ENCODE measurements at regions not wholly inside any gene's neighbourhood (a gene's known extent, or its start where the extent isn't known, plus 50 kb on each side); places are given as distances from the start of the nearest gene placed in this dataset.
"Not testable (repeated sequence)": the region's sequence is repeated elsewhere in the genome, so short reads cannot be mapped to it uniquely, and the experiment has no call there.

- Histone ChIP-seq H3K27ac (ENCODE audit: low read depth, low read length, severe bottlenecking) (no peak overlapping the region), H3K36me3 (ENCODE audit: control insufficient read depth, insufficient read depth, low read length) (no peaks in the 10 kb centered on the region), H3K4me1 (ENCODE audit: control insufficient read depth, insufficient read depth, low read length, poor library complexity, severe bottlenecking) (no peaks in the 10 kb centered on the region), H3K4me3 (ENCODE audit: extremely low read depth, insufficient read depth, low read length, poor library complexity, severe bottlenecking) (no peak overlapping the region), H3K9me3 (ENCODE audit: control insufficient read depth, low read length) (no peaks in the 10 kb centered on the region)
- 48 to 49% methylated on average over 4 to 5 of the region's 5 CpGs for WGBS, 2 experiments (ENCODE audit: insufficient coverage in 2 of 2)
Observed at GRCh38 chr4:44988011-44988410, 261.7 kb upstream of the GNPDA2 start.

DNA sequence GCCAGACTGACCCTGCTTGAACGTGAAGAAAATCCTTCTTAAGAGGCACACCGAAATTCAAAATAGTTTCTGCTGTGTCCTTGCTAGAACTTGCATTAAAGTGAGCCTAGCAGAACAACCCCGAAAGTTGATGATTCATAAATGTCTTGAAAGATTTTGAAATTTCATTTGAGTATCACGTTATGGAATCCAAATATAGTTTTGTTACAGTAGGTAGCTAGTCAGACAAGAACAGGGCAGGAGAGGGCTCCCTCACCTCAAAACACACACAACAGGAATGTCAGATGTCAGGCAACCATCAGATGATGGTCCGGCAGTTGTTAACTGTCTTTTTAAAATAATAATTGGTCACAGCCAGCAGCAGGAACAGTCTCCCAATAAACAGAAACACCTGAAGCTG is 259.6 kb upstream of the GNPDA2 start:
- Histone ChIP-seq H3K9me3 (ENCODE audit: control insufficient read depth, low read length) (no peaks in the 10 kb centered on the region), H3K4me3 (ENCODE audit: extremely low read depth, insufficient read depth, low read length, poor library complexity, severe bottlenecking) (no peak overlapping the region), H3K36me3 (ENCODE audit: control insufficient read depth, insufficient read depth, low read length) (no peaks in the 10 kb centered on the region), H3K4me1 (ENCODE audit: control insufficient read depth, insufficient read depth, low read length, poor library complexity, severe bottlenecking) (no peaks in the 10 kb centered on the region), H3K27ac (ENCODE audit: low read depth, low read length, severe bottlenecking) (no peak overlapping the region)
- 86 to 95% methylated on average over 3 of the region's 5 CpGs for WGBS, 2 experiments (ENCODE audit: insufficient coverage in 2 of 2)

GRCh38 chr4:44985152-44985551 is 258.8 kb upstream of the GNPDA2 start:
- Histone ChIP-seq H3K27ac (ENCODE audit: low read depth, low read length, severe bottlenecking) (no peak overlapping the region), H3K36me3 (ENCODE audit: control insufficient read depth, insufficient read depth, low read length) (no peaks in the 10 kb centered on the region), H3K4me3 (ENCODE audit: extremely low read depth, insufficient read depth, low read length, poor library complexity, severe bottlenecking) (no peak overlapping the region), H3K9me3 (ENCODE audit: control insufficient read depth, low read length) (no peaks in the 10 kb centered on the region), H3K4me1 (ENCODE audit: control insufficient read depth, insufficient read depth, low read length, poor library complexity, severe bottlenecking) (no peaks in the 10 kb centered on the region)
- WGBS, 2 experiments (ENCODE audit: insufficient coverage in 2 of 2), result 88 to 100% methylated on average over 2 of the region's 2 CpGs

DNA sequence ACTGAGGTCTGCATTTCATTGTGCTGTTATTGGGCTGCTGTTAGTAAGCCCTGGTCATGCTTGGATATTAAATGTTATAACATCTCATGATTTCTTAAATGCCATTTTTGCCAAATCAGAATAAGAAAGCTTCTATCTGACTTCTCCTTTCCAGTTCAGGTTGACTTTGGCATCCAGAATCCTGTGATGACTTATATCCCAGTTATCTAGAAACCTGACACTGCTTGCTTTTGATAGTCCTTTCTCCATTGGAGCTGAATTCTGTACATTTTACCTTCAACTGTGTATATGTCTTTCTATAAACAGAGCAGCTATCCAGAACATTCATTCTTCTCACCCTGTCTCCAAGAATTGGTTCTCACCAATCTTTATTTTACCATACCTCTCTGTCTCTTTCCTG is 257.7 kb upstream of the GNPDA2 start:
- Histone ChIP-seq H3K27ac (ENCODE audit: low read depth, low read length, severe bottlenecking) (no peak overlapping the region), H3K4me1 (ENCODE audit: control insufficient read depth, insufficient read depth, low read length, poor library complexity, severe bottlenecking) (no peaks in the 10 kb centered on the region), H3K9me3 (ENCODE audit: control insufficient read depth, low read length) (no peaks in the 10 kb centered on the region), H3K4me3 (ENCODE audit: extremely low read depth, insufficient read depth, low read length, poor library complexity, severe bottlenecking) (no peak overlapping the region), H3K36me3 (ENCODE audit: control insufficient read depth, insufficient read depth, low read length) (no peaks in the 10 kb centered on the region)

DNA sequence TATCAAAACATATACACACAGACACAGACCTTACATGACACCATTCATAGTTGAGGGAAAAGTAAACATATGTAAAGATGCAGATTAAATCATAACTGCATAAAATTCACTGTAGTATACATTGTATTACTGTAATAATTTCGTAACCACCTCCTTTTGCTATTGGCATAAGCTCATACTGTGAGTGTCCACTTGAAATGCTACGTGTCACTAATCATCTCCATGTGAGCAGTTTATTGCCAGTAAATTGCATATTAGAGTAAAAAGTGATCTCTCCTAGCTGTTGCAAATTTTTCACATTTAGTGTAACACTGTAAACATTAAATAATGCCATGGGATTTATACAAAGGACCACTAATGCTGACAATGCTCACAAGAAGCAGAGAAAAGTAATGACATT is 256.7 kb upstream of the GNPDA2 start:
- WGBS, 2 experiments (ENCODE audit: insufficient coverage in 2 of 2), result no CpG with 5 or more reads among the region's 2 CpGs
- Histone ChIP-seq H3K4me1 (ENCODE audit: control insufficient read depth, insufficient read depth, low read length, poor library complexity, severe bottlenecking) (no peaks in the 10 kb centered on the region), H3K4me3 (ENCODE audit: extremely low read depth, insufficient read depth, low read length, poor library complexity, severe bottlenecking) (no peak overlapping the region), H3K27ac (ENCODE audit: low read depth, low read length, severe bottlenecking) (no peak overlapping the region), H3K36me3 (ENCODE audit: control insufficient read depth, insufficient read depth, low read length) (no peaks in the 10 kb centered on the region), H3K9me3 (ENCODE audit: control insufficient read depth, low read length) (no peaks in the 10 kb centered on the region)

DNA sequence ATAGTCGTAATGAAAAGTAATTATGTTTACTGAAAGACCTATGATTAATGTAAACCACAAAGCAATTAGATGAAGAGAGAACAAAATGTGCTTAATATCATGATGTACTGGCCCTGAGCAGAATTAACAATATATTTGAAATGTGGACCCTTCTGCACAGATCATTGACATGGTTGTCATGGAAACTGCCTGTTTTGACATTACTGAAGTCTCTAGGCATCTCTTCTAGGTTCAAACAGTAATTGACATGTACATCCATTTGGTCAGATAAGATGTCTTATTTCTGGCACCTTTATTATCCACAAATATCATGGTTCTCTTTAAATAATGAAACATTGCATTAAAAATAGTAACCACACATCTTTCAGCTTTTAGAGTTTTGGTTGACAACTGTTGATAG is 251.7 kb upstream of the GNPDA2 start:
- Histone ChIP-seq H3K4me1 (ENCODE audit: control insufficient read depth, insufficient read depth, low read length, poor library complexity, severe bottlenecking) (no peaks in the 10 kb centered on the region), H3K4me3 (ENCODE audit: extremely low read depth, insufficient read depth, low read length, poor library complexity, severe bottlenecking) (no peak overlapping the region), H3K27ac (ENCODE audit: low read depth, low read length, severe bottlenecking) (no peak overlapping the region), H3K9me3 (ENCODE audit: control insufficient read depth, low read length) (no peaks in the 10 kb centered on the region), H3K36me3 (ENCODE audit: control insufficient read depth, insufficient read depth, low read length) (no peaks in the 10 kb centered on the region)
- no CpG with 5 or more reads among the region's 1 CpG for WGBS, 2 experiments (ENCODE audit: insufficient coverage in 2 of 2)

DNA sequence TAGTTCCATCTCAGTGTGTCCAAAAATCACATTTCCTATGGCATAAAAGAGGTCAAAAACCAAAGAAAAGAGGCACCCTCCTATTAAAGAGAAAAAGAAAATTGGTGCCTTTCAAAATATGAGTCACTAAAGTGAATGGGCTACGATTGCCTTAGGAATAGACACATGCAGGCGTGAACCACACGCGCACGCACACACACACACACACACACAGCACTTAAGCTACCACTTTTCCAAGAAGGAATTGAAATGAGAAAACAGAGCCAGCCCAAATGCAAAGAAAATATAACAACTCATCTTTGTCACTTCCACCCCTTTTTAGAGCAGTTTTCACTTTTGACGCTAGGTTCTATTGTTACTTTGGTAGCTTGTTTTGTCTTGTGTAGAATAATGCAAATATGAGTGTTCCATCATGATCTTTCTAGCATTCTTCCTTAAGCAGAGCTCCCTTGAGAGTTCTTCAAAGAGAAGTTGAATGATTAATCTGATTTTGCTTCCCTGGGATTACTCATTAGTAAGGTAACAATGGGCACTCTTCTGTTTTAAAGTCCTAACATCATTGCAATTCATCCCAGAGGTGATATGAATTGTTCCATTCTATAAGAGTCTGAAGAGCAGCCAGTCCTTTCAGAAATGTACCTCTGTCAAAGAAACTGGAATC is 239.2 kb upstream of the GNPDA2 start:
- H3K36me3 ChIP-seq (ENCODE audit: control insufficient read depth, insufficient read depth, low read length), result no peaks in the 10 kb centered on the region
- H3K9me3 ChIP-seq (ENCODE audit: control insufficient read depth, low read length), result peaks cover 12% of the 10 kb centered on the region
- 82% methylated on average over 3 of the region's 6 CpGs; no CpG with 5 or more reads in 1 of the 2 experiments for WGBS, 2 experiments (ENCODE audit: insufficient coverage in 2 of 2)
- H3K27ac ChIP-seq (ENCODE audit: low read depth, low read length, severe bottlenecking), result no peak overlapping the region
- no peaks in the 10 kb centered on the region for H3K4me1 ChIP-seq (ENCODE audit: control insufficient read depth, insufficient read depth, low read length, poor library complexity, severe bottlenecking)
- no peak overlapping the region for H3K4me3 ChIP-seq (ENCODE audit: extremely low read depth, insufficient read depth, low read length, poor library complexity, severe bottlenecking)

GRCh38 chr4:44964086-44964485 is 237.7 kb upstream of the GNPDA2 start:
- peaks cover 12% of the 10 kb centered on the region for H3K9me3 ChIP-seq (ENCODE audit: control insufficient read depth, low read length)
- 76% methylated on average over 4 of the region's 5 CpGs for WGBS, 2 experiments (ENCODE audit: insufficient coverage in 2 of 2)
- not testable (repeated sequence) for H3K27ac ChIP-seq (ENCODE audit: low read depth, low read length, severe bottlenecking); H3K4me1 ChIP-seq (ENCODE audit: control insufficient read depth, insufficient read depth, low read length, poor library complexity, severe bottlenecking); H3K4me3 ChIP-seq (ENCODE audit: extremely low read depth, insufficient read depth, low read length, poor library complexity, severe bottlenecking); H3K36me3 ChIP-seq (ENCODE audit: control insufficient read depth, insufficient read depth, low read length)

- WGBS, 2 experiments (ENCODE audit: insufficient coverage in 2 of 2), result 86 to 100% methylated on average over 1 of the region's 1 CpG
- H3K9me3 ChIP-seq (ENCODE audit: control insufficient read depth, low read length), result peaks cover 12% of the 10 kb centered on the region
- no peaks in the 10 kb centered on the region for H3K36me3 ChIP-seq (ENCODE audit: control insufficient read depth, insufficient read depth, low read length)
- no peaks in the 10 kb centered on the region for H3K4me1 ChIP-seq (ENCODE audit: control insufficient read depth, insufficient read depth, low read length, poor library complexity, severe bottlenecking)
- no peak overlapping the region for H3K27ac ChIP-seq (ENCODE audit: low read depth, low read length, severe bottlenecking)
- no peak overlapping the region for H3K4me3 ChIP-seq (ENCODE audit: extremely low read depth, insufficient read depth, low read length, poor library complexity, severe bottlenecking)
Observed at GRCh38 chr4:44961001-44961755, 234.8 kb upstream of the GNPDA2 start.

GRCh38 chr4:44931720-44932119 is 205.4 kb upstream of the GNPDA2 start:
- H3K9me3 ChIP-seq (ENCODE audit: control insufficient read depth, low read length), result no peaks in the 10 kb centered on the region
- no peak overlapping the region for H3K4me3 ChIP-seq (ENCODE audit: extremely low read depth, insufficient read depth, low read length, poor library complexity, severe bottlenecking)
- H3K27ac ChIP-seq (ENCODE audit: low read depth, low read length, severe bottlenecking), result no peak overlapping the region
- WGBS, 2 experiments (ENCODE audit: insufficient coverage in 2 of 2), result 78 to 96% methylated on average over 2 of the region's 3 CpGs
- H3K36me3 ChIP-seq (ENCODE audit: control insufficient read depth, insufficient read depth, low read length), result no peaks in the 10 kb centered on the region
- H3K4me1 ChIP-seq (ENCODE audit: control insufficient read depth, insufficient read depth, low read length, poor library complexity, severe bottlenecking), result no peaks in the 10 kb centered on the region

DNA sequence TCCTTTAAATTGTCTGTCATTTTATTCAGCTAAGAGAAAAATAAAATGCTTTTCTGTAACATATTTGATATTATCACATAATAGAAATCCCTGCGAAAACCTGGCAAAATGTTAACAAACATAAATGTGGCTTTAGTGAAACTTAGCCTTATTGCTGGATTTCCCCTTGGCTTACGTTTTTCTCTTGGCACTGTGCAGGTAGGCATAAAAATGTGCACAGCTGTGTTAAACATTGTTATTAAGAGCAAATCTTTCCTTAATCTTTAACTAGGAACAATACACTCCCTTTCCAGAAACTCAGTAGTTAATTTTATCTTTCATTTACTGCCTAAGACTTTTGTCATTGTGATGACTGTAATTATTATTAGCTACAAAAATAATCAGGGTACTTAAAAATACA is 202.4 kb upstream of the GNPDA2 start:
- Histone ChIP-seq H3K9me3 (ENCODE audit: control insufficient read depth, low read length) (no peaks in the 10 kb centered on the region), H3K4me1 (ENCODE audit: control insufficient read depth, insufficient read depth, low read length, poor library complexity, severe bottlenecking) (no peaks in the 10 kb centered on the region), H3K36me3 (ENCODE audit: control insufficient read depth, insufficient read depth, low read length) (no peaks in the 10 kb centered on the region), H3K4me3 (ENCODE audit: extremely low read depth, insufficient read depth, low read length, poor library complexity, severe bottlenecking) (no peak overlapping the region), H3K27ac (ENCODE audit: low read depth, low read length, severe bottlenecking) (no peak overlapping the region)
- WGBS, 2 experiments (ENCODE audit: insufficient coverage in 2 of 2), result no CpG with 5 or more reads among the region's 2 CpGs

All from mesodermal cell (in vitro differentiated cells).